Non-pigmented ciliary epithelial cell (primary cell): ENCODE measurements at regions not wholly inside any gene's neighbourhood (a gene's known extent, or its start where the extent isn't known, plus 50 kb on each side); places are given as distances from the start of the nearest gene placed in this dataset.

Source experiments
- DNase-seq: peaks from one replicate; pipeline ENCODE4 v3.0.0-alpha.2; 2010; ENCODE audit warnings: low read depth

GRCh38 chr21:19244502-19245187 lies 841.1 kb upstream of the TMPRSS15 start:
- no peak for DNase-seq

GRCh38 chr21:19245188-19245580 lies 841.6 kb upstream of the TMPRSS15 start:
- DNase-seq, result no peak

GRCh38 chr21:19246018-19246417 lies 842.4 kb upstream of the TMPRSS15 start:
- no peak for DNase-seq

- DNase-seq, result no peak
Measured at GRCh38 chr21:19256934-19257660, 853.5 kb upstream of the TMPRSS15 start.

DNA sequence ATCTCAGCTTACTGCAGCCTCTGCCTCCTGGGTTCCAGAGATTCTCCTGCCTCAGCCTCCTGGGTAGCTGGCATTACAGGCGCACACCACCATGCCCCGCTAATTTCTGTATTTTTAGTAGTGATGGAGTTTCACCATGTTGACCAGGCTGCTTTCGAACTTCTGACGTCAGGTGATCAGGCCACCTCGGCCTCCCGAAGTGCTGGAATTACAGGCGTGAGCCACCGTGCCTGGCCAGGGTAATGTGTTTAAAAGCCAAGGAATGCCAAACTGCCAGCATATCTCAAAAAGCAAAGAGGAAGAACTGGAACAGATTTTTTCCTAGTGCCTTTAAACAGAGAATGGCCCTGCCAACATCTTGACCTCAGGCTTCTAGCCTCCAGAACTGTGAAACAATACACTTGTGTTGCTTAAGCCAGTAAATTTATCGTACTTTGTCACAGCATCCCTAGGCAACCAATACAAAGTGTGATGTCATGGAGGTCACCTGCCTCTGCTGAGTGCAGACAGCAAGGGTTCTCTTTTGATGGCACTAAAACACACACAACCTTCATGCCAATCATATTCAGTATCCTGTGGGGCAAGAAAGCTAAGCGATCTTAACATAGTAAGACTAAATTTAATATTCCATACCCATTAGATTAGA lies 858.3 kb upstream of the TMPRSS15 start:
- DNase-seq, result no peak

GRCh38 chr21:19266636-19267035 lies 863.1 kb upstream of the TMPRSS15 start:
- no peak for DNase-seq

DNA sequence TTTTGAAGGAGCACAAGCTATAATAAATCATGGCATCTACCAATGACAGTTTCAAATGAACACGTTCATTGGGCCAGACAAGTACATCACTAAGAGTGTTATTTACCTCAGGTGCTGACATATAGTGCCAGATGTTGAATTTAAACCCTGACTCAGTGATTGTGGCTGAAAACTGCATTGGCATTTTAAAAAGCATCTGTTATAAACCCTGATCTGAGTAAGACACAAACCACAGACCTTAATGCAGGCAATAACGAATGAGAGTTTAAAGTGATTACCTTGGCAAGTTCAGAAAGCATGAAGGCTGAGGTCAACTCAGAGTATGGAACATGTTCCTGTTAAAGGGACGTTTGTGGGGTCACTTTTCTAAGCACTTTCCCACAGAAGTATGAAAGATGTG lies 865.1 kb upstream of the TMPRSS15 start:
- no peak for DNase-seq

GRCh38 chr21:19275065-19275464 lies 871.5 kb upstream of the TMPRSS15 start:
- DNase-seq, result no peak

GRCh38 chr21:19276665-19277064 lies 873.1 kb upstream of the TMPRSS15 start:
- DNase-seq, result no peak

DNA sequence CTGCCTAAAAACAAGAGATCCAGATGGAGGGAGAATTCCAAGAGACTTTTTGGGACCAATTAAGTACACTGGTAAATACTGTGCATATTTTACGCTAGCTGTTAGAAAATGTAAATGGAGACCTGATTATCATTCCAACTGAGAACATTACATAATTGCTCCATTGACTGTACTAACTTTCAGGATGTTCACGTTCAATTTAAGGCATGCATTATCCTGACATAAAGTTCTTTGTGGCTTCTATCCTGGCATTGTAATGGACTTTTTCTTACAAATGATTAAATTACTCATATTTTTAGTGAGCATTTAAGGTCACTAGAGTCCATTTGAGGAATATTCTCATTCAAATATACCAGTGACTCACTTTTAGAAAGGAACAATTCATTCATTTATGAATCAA lies 883.3 kb upstream of the TMPRSS15 start:
- DNase-seq, result no peak

- no peak for DNase-seq
Measured at GRCh38 chr21:19290328-19290727, 886.7 kb upstream of the TMPRSS15 start.

DNA sequence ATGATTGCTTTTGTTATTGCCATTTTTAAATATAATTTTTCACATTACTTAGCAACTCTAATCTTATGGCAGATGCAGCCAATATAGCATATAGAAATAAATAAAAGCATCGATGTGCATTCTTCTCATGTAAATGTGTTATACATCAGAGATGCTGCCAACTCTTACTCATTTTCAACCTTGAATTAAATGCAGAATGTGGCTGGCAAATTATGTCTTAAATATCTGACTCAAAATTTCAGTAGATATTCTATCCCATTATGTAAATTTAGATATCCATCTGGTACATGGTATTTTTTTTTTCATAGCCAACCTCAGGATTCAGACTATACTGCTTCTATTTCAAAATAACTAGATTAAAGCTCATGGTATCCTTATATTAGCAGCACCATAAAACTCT lies 916.7 kb upstream of the TMPRSS15 start:
- DNase-seq, result no peak

- no peak for DNase-seq
Measured at GRCh38 chr21:19321688-19322087, 918.1 kb upstream of the TMPRSS15 start.

- DNase-seq, result no peak
Measured at GRCh38 chr21:19322360-19322759, 918.8 kb upstream of the TMPRSS15 start.

GRCh38 chr21:19326531-19327319 lies 923.1 kb upstream of the TMPRSS15 start:
- DNase-seq, result no peak

GRCh38 chr21:19328954-19329353 lies 925.4 kb upstream of the TMPRSS15 start:
- DNase-seq, result no peak

- no peak for DNase-seq
Measured at GRCh38 chr21:19340303-19340702, 936.7 kb upstream of the TMPRSS15 start.

DNA sequence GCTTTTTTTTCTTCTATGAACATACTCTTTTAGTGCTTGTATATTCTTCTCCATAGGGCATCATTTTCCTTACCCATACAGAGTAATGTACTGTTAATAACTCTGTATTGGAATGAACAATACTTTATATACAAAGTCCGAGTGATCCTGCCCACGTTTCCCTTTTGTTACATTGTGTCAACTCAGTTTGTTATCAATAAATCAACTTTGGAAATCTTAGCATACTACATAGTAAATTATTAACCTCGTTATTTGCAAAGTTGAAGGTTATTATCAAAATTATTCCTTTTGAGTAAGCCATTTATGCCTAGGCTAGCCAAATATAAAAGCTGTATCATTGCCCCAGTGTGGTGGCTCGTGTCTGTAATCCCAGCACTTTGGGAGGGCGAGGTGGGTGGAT lies 937.4 kb upstream of the TMPRSS15 start:
- no peak for DNase-seq

GRCh38 chr21:19343711-19344110 lies 940.1 kb upstream of the TMPRSS15 start:
- no peak for DNase-seq

DNA sequence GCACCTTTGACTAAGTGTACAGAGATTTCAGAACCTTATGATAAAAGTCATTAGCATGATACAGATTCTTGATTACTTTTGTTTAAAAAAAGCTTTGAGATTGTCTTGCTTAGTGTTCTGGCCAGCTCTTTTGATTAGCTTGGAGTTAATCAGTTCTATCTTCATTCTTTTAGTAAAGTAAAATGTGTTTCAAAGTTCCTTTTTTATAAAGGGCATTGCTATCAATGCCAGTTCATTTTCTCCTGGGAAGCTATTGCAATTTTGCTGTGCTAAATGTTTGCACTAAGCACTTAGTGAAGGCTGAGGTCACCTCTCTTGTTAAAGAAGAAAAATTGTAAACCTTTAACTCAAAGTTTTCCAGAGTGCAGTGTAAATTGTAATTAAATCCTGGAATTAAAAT lies 946.7 kb upstream of the TMPRSS15 start:
- DNase-seq, result no peak

- no peak for DNase-seq
Measured at GRCh38 chr21:19353256-19353655, 949.7 kb upstream of the TMPRSS15 start.

DNA sequence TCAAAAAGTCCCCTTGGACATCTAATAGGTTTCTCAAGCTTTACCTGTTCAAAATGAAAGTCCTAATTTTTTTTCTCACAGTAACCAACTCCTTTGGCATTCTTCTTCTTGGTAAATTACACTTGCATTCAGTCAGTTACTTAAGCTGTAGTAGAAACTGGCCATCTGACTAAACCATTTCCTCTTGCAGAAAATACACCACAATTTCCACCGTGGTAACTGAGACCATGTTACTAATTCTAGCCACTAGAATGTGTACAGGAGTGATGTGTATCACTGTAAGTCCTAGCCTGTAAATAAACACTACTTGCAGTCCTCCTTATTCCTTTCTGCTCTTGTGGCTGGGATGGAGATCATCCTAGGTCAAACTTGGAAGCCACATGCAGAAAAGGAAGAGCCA lies 965.4 kb upstream of the TMPRSS15 start:
- no peak for DNase-seq

GRCh38 chr21:19392390-19392789 lies 988.8 kb upstream of the TMPRSS15 start:
- DNase-seq, result no peak
